ENCODE measurements at regions not wholly inside any gene's neighbourhood (a gene's known extent, or its start where the extent isn't known, plus 50 kb on each side); places are given as distances from the start of the nearest gene placed in this dataset.

GRCh38 chr7:25541877-25542276 is 313.6 kb upstream of the NPVF start:
- TF ChIP-seq POLR2A (IDR thresholded peaks at IDR 0.05; ENCODE audit: low read length) (no peak), GATA1 (IDR thresholded peaks at IDR 0.05; ENCODE audit: low read depth, low read length) (no peak)

All from erythroblast (primary cell).